ENCODE measurements at regions not wholly inside any gene's neighbourhood (a gene's known extent, or its start where the extent isn't known, plus 50 kb on each side); places are given as distances from the start of the nearest gene placed in this dataset.

DNA sequence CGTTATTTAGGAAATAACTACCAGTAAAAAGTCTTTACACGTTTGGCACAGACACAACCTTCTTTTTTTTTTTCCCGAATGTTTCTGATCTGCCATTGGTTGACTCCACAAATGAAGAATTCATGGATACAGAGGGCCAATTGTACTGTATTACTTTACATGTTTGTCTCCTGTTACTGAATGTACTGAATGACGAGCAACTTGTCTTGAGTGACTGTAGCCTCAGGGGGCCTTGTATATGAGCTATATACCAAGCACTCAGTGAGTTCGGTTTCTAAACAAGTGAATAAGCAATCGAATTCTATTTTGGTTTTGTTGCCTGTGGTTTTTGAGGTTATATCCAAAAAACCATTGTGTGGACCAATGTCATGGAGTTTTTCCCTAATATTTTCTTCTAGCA, 480.0 kb upstream of the SYT1 start:
- DNase-seq (ENCODE audit: low spot score), result no peak
- in situ Hi-C loops (cut with MboI; ENCODE audit: low sequenced_read_pairs, unreplicated experiment), result no loop called here
- TF ChIP-seq, protein P1, sequence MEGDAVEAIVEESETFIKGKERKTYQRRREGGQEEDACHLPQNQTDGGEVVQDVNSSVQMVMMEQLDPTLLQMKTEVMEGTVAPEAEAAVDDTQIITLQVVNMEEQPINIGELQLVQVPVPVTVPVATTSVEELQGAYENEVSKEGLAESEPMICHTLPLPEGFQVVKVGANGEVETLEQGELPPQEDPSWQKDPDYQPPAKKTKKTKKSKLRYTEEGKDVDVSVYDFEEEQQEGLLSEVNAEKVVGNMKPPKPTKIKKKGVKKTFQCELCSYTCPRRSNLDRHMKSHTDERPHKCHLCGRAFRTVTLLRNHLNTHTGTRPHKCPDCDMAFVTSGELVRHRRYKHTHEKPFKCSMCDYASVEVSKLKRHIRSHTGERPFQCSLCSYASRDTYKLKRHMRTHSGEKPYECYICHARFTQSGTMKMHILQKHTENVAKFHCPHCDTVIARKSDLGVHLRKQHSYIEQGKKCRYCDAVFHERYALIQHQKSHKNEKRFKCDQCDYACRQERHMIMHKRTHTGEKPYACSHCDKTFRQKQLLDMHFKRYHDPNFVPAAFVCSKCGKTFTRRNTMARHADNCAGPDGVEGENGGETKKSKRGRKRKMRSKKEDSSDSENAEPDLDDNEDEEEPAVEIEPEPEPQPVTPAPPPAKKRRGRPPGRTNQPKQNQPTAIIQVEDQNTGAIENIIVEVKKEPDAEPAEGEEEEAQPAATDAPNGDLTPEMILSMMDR (IDR thresholded peaks at IDR 0.05; ENCODE audit: borderline replicate concordance, control extremely low read depth, extremely low read depth, insufficient read depth, missing control alignments), result no peak

- no peak for DNase-seq (ENCODE audit: low spot score)
- TF ChIP-seq, protein P1 (IDR thresholded peaks at IDR 0.05; ENCODE audit: borderline replicate concordance, control extremely low read depth, extremely low read depth, insufficient read depth, missing control alignments), result no peak
- in situ Hi-C loops (cut with MboI; ENCODE audit: low sequenced_read_pairs, unreplicated experiment), result no loop called here
These were observed 479.0 kb upstream of the SYT1 start for GRCh38 chr12:78385541-78385940.

DNA sequence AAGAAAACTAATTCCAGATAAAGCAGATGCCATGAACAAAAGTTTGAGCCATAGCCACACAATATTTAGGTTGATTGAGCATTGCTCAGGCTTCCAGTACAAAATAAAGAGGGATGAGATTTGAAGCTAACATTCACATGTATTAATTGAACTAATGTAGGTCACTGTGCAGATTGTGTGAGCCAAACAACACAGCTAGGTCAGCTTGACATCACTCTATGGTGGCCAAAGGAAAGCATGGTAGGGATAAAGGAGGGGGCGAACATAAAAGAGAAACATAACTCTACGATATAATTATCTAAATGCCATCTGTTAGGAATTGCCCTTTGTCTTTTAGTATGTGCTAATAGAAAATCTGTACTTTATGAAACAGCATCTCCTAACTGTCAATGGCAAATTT, 477.7 kb upstream of the SYT1 start:
- TF ChIP-seq, protein P1 (IDR thresholded peaks at IDR 0.05; ENCODE audit: borderline replicate concordance, control extremely low read depth, extremely low read depth, insufficient read depth, missing control alignments), result no peak
- in situ Hi-C loops (cut with MboI; ENCODE audit: low sequenced_read_pairs, unreplicated experiment), result no loop called here
- no peak for DNase-seq (ENCODE audit: low spot score)

- TF ChIP-seq, protein P1 (IDR thresholded peaks at IDR 0.05; ENCODE audit: borderline replicate concordance, control extremely low read depth, extremely low read depth, insufficient read depth, missing control alignments), result no peak
- in situ Hi-C loops (cut with MboI; ENCODE audit: low sequenced_read_pairs, unreplicated experiment), result no loop called here
- no peak for DNase-seq (ENCODE audit: low spot score)
These were observed 476.9 kb upstream of the SYT1 start for GRCh38 chr12:78387721-78388120.

GRCh38 chr12:78388461-78388860, 476.1 kb upstream of the SYT1 start:
- no peak for DNase-seq (ENCODE audit: low spot score)
- TF ChIP-seq, protein P1 (IDR thresholded peaks at IDR 0.05; ENCODE audit: borderline replicate concordance, control extremely low read depth, extremely low read depth, insufficient read depth, missing control alignments), result no peak
- in situ Hi-C loops (cut with MboI; ENCODE audit: low sequenced_read_pairs, unreplicated experiment), result no loop called here

DNA sequence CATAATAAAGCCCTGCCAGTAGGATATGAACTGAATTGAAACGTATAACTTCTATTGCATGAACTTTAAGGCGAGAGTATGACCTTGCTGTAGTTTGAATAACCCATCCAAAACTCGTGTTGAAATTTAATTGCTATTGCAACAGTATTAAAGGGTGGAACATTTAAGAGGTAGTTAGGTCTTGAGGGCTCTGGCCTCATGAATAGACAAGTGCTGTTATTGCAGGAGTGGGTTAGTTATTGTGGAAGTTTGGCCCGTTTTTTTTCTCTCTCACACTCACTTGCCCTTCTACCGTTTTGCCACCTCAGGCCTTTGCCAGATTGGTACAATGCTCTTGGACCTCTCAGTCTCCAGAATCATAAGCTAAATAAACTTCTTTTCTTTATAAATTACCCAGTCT, 473.7 kb upstream of the SYT1 start:
- no peak for DNase-seq (ENCODE audit: low spot score)
- in situ Hi-C loops (cut with MboI; ENCODE audit: low sequenced_read_pairs, unreplicated experiment), result no loop called here
- TF ChIP-seq, protein P1 (IDR thresholded peaks at IDR 0.05; ENCODE audit: borderline replicate concordance, control extremely low read depth, extremely low read depth, insufficient read depth, missing control alignments), result no peak

DNA sequence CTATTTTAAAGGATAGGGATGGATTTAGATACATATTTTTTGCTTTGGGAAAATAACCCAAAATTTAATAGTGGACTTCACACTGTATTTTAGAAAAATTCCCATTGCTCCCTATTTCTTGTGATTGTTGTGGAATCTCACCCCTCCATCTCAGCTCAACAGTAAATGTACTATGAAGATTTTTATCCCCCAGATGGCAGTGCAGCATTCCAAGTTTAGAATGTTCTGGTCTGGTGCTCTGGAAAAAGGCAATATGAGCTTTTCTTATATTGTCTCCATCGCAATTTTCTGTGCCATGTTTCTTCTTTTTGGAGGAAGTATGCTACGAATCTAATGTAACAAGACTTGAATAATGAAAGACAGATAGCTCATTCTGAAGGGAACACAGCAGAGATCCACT, 471.7 kb upstream of the SYT1 start:
- TF ChIP-seq, protein P1 (IDR thresholded peaks at IDR 0.05; ENCODE audit: borderline replicate concordance, control extremely low read depth, extremely low read depth, insufficient read depth, missing control alignments), result no peak
- DNase-seq (ENCODE audit: low spot score), result no peak
- in situ Hi-C loops (cut with MboI; ENCODE audit: low sequenced_read_pairs, unreplicated experiment), result no loop called here
